ENCODE measurements at regions not wholly inside any gene's neighbourhood (a gene's known extent, or its start where the extent isn't known, plus 50 kb on each side); places are given as distances from the start of the nearest gene placed in this dataset.

GRCh38 chr4:66805582-66805981, 739.7 kb downstream of the CENPC start:
- Mint-ChIP-seq H3K27ac (no peak overlapping the region), H3K9me3 (no peaks in the 10 kb centered on the region), H3K4me3 (no peak overlapping the region), H3K27me3 (no peaks in the 10 kb centered on the region), H3K36me3 (ENCODE audit: low read depth) (no peaks in the 10 kb centered on the region), H3K4me1 (ENCODE audit: low read depth) (no peaks in the 10 kb centered on the region)
- no peak for DNase-seq
- POLR2A ChIA-PET, result no interaction called here
- intact Hi-C loops (cut with micrococcal nuclease), result no loop called here
- ATAC-seq, result no peak
- CTCF ChIA-PET, result no interaction called here
- TF ChIP-seq CTCF (IDR thresholded peaks at IDR 0.05), result no peak

GRCh38 chr4:66804979-66805378, 740.3 kb downstream of the CENPC start:
- Mint-ChIP-seq H3K36me3 (ENCODE audit: low read depth) (no peaks in the 10 kb centered on the region), H3K4me1 (ENCODE audit: low read depth) (no peaks in the 10 kb centered on the region), H3K27ac (no peak overlapping the region), H3K27me3 (no peaks in the 10 kb centered on the region), H3K9me3 (no peaks in the 10 kb centered on the region), H3K4me3 (no peak overlapping the region)
- no peak for TF ChIP-seq CTCF (IDR thresholded peaks at IDR 0.05)
- CTCF ChIA-PET, result no interaction called here
- DNase-seq, result no peak
- intact Hi-C loops (cut with micrococcal nuclease), result no loop called here
- no peak for ATAC-seq
- POLR2A ChIA-PET, result no interaction called here

- DNase-seq, result no peak
- ChIA-PET CTCF (no interaction called here), POLR2A (no interaction called here)
- H3K9me3 Mint-ChIP-seq, result peaks cover 1% of the 10 kb centered on the region
- no peak for TF ChIP-seq CTCF (IDR thresholded peaks at IDR 0.05)
- H3K4me3 Mint-ChIP-seq, result no peak overlapping the region
- no peak overlapping the region for H3K27ac Mint-ChIP-seq
- no peaks in the 10 kb centered on the region for H3K27me3 Mint-ChIP-seq
- H3K4me1 Mint-ChIP-seq (ENCODE audit: low read depth), result no peaks in the 10 kb centered on the region
- intact Hi-C loops (cut with micrococcal nuclease), result no loop called here
- H3K36me3 Mint-ChIP-seq (ENCODE audit: low read depth), result no peaks in the 10 kb centered on the region
- no peak for ATAC-seq
Measured at GRCh38 chr4:66797608-66798007, 747.7 kb downstream of the CENPC start.

GRCh38 chr4:66795724-66796123, 749.6 kb downstream of the CENPC start:
- no peaks in the 10 kb centered on the region for H3K27me3 Mint-ChIP-seq
- ChIA-PET CTCF (no interaction called here), POLR2A (no interaction called here)
- no peak for DNase-seq
- intact Hi-C loops (cut with micrococcal nuclease), result no loop called here
- H3K36me3 Mint-ChIP-seq (ENCODE audit: low read depth), result no peaks in the 10 kb centered on the region
- no peak overlapping the region for H3K27ac Mint-ChIP-seq
- H3K9me3 Mint-ChIP-seq, result peaks cover 3% of the 10 kb centered on the region
- no peak for TF ChIP-seq CTCF (IDR thresholded peaks at IDR 0.05)
- no peak for ATAC-seq
- H3K4me3 Mint-ChIP-seq, result no peak overlapping the region
- no peaks in the 10 kb centered on the region for H3K4me1 Mint-ChIP-seq (ENCODE audit: low read depth)

GRCh38 chr4:66794390-66795034, 750.8 kb downstream of the CENPC start:
- Mint-ChIP-seq H3K4me3 (no peak overlapping the region), H3K4me1 (ENCODE audit: low read depth) (no peaks in the 10 kb centered on the region), H3K36me3 (ENCODE audit: low read depth) (no peaks in the 10 kb centered on the region), H3K9me3 (peaks cover 3% of the 10 kb centered on the region), H3K27me3 (no peaks in the 10 kb centered on the region), H3K27ac (no peak overlapping the region)
- ChIA-PET CTCF (no interaction called here), POLR2A (no interaction called here)
- ATAC-seq, result no peak
- DNase-seq, result no peak
- no peak for TF ChIP-seq CTCF (IDR thresholded peaks at IDR 0.05)
- intact Hi-C loops (cut with micrococcal nuclease), result no loop called here

Measured in activated CD8-positive, alpha-beta T cell treated with anti-CD3 and anti-CD28 coated beads for 36 hours (primary cell).